Astrocyte of the cerebellum (primary cell): ENCODE measurements at regions not wholly inside any gene's neighbourhood (a gene's known extent, or its start where the extent isn't known, plus 50 kb on each side); places are given as distances from the start of the nearest gene placed in this dataset.

ENCODE experiments used
- DNase-seq: peaks from one replicate; pipeline ENCODE4 v3.0.0-alpha.2; 2011; ENCODE audit warnings: low read depth
- H3K4me3 ChIP-seq: 2 replicates; pipeline ENCODE4 v1.5.1; 2011; ENCODE audit warnings: mild to moderate bottlenecking, low read depth, low read length, moderate library complexity
- in situ Hi-C: cut with HindIII; loops from 2 replicates; pipeline ENCODE4 v1.10.0; 2017; ENCODE audit warnings: low sequenced_read_pairs
- TF ChIP-seq, protein P1 (sequence below): IDR thresholded peaks from 2 replicates; pipeline ENCODE4 v1.5.1; 2012; ENCODE audit warnings: low read length, low read depth, moderate library complexity, mild to moderate bottlenecking; ENCODE audit errors: missing control alignments

DNA sequence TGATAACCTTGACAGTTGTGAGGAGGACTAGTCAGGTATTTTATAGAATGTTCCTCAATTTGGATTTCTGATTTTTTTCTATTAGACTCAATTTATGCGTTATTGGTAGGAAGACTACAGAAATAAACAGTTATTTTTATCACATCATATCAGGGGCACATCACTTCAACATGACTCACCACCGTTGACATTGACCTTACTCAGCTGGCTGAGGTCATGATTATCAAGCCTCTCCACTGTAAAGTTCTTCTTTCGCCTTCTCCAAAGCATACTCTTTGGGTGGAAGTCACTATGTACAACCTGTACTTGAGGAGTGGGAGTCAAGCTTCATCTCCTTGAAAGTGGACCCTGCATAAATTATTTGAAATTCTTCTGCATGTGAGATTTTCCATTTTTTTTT lies 194.3 kb upstream of the IGFBP3 start:
- no peak for DNase-seq
- TF ChIP-seq, protein P1, sequence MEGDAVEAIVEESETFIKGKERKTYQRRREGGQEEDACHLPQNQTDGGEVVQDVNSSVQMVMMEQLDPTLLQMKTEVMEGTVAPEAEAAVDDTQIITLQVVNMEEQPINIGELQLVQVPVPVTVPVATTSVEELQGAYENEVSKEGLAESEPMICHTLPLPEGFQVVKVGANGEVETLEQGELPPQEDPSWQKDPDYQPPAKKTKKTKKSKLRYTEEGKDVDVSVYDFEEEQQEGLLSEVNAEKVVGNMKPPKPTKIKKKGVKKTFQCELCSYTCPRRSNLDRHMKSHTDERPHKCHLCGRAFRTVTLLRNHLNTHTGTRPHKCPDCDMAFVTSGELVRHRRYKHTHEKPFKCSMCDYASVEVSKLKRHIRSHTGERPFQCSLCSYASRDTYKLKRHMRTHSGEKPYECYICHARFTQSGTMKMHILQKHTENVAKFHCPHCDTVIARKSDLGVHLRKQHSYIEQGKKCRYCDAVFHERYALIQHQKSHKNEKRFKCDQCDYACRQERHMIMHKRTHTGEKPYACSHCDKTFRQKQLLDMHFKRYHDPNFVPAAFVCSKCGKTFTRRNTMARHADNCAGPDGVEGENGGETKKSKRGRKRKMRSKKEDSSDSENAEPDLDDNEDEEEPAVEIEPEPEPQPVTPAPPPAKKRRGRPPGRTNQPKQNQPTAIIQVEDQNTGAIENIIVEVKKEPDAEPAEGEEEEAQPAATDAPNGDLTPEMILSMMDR = no peak
- no peak overlapping the region for H3K4me3 ChIP-seq
- in situ Hi-C loops = no loop called here

DNA sequence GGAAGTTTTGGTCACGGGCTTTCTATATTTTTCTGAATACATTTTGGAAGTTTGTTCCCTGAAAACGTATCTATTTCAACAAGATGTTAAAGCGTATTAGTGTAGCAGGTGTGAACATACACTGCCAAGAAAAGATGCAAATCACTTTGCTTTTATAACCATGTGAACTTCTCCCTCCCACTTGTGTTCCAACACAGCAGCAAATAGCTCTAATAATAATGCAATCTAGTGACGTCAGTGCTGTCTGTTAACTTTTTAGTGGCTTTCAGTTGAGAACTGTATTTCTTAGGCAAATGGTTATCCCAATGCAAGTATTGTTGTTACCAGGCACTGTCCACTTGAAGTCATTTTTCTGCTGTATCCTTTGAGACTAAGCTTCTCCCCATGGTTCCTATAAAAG lies 188.4 kb upstream of the IGFBP3 start:
- H3K4me3 ChIP-seq = no peak overlapping the region
- in situ Hi-C loops = no loop called here
- DNase-seq = no peak
- TF ChIP-seq, protein P1 = no peak

DNA sequence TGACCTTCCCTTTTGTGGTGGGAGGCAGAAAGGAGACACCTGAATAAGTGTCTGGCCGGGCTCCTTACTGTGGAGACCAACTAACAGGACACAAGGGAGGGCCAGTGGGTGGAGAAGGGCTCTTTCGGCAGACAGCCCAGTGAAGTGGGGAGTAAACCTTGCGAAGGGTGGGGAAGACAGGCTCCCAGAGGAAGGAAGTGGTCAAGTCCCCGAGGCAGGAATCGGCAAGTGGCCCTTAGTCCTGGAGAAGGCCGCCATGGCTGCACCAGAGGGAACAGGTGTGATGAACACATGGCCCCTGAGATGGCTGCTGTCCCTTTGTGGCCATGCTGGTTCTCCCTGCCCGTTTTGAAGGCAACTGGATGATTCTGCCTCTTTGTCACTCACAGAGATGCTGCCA lies 187.2 kb upstream of the IGFBP3 start:
- in situ Hi-C loops = no loop called here
- TF ChIP-seq, protein P1 = no peak
- H3K4me3 ChIP-seq = no peak overlapping the region
- no peak for DNase-seq

DNA sequence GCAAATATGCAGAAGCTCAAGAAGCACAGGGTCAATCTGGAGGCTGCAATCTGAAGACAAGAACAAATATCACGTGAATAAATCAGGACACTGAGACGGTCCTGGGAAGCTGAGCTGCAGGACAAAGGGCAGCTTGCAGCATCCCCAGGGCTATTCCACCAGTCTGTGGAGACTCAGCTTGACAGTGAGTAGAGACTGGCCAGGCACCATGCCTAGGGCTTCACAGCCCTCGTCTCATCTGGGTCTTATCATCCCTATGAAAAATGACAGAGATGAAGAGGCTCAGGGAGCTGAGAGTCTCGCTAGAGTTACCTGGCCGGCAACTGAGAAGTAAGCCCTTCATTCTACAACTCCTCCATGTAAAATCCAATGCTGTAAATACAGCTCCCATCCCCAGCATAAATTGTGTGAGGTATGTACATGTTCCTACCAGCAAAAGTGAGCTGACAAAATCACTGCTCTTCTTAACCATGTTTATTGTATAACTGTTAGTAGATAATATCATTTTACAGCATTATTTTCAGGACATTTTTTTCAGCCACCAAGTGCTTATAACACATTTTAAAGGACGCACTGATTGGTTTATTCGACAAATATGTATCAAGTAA lies 186.6 kb upstream of the IGFBP3 start:
- H3K4me3 ChIP-seq = no peak overlapping the region
- DNase-seq = no peak
- TF ChIP-seq, protein P1 = no peak
- in situ Hi-C loops = no loop called here

DNA sequence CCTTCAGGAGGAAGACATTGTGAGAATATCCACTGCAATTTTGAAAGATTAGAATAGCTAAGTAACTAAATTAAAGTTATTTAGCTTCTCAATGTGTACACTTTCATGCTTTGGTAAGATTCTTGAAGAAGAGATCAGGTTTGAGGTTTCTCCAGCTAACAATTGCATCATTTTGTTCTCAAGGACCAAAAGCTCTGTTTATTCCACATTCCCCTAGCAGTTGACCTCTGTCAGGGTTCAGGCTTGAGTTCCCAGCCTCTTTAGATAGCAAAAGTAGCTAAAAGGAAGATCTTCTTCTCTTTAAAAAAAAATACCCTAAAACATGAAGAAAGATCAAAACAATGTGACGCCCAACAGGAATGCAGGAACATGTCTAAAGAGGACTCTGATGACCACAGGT lies 179.4 kb upstream of the IGFBP3 start:
- no peak for DNase-seq
- in situ Hi-C loops = no loop called here
- TF ChIP-seq, protein P1 = no peak
- no peak overlapping the region for H3K4me3 ChIP-seq

DNA sequence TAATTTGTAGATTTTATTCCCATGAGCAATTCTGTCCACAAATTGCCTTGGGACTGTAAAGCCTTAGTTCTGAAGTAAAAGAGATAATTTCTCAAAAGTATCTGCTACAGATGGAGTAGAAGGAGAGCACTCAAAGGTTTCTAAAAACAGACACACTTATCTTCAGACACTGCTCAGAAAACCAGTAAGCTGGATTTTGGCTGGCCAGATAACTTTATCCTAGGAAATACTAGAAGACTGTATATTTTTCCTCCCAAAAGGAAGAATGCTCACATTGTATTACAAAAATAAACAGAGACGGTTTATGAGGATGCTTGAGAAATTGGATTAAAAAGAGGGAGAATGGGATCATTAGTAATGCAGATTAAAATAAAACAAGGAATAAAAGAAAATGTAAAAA lies 178.0 kb upstream of the IGFBP3 start:
- no peak for DNase-seq
- in situ Hi-C loops = no loop called here
- H3K4me3 ChIP-seq = no peak overlapping the region
- TF ChIP-seq, protein P1 = no peak
